ENCODE measurements at regions not wholly inside any gene's neighbourhood (a gene's known extent, or its start where the extent isn't known, plus 50 kb on each side); places are given as distances from the start of the nearest gene placed in this dataset.
A peak's percentile ranks its signal among the peaks of the same experiment; 100 is the strongest.
"Not testable (repeated sequence)": the region's sequence is repeated elsewhere in the genome, so short reads cannot be mapped to it uniquely, and the experiment has no call there.

DNA sequence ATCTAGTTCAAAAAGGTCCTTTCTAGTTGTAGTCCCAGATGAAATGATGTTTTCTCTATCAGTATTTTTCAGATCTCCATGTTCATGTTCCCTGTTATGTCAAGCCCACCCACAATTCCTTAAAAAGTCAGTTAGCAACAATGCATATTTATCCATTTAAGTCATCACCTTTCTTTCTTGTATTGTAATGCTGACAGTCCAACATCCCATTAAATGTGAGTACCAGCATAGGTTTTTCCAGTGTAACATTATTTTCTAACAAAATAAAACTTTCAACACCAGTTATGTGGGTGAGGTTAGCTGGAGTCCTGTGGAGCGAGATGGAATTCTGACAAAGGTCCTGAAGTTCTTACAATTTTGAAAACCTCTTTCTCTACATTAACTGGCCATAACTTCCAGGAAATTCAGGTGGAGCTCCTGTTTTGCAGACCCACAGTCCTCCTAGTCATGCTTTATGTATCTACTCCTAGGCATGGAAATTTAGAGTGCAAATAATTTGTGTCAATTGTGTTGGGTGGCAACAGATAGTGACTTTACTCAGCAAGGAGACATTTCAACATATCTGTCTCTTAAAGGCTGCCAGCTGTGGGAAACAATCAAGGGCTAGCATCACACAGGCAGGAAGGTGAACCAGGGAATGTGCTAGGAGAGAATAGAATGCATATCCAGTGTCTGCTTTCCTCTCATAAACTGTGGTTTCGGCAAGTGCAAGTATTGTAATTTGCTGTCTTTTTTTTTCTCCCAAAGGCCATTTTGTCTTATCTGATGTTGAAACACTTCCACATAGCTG, 162.6 kb downstream of the MTERF1 start:
- H3K4me3 ChIP-seq (ENCODE audit: low read depth, low read length): no peak overlapping the region
- H2AFZ ChIP-seq (ENCODE audit: low read length, unreplicated experiment): no peak overlapping the region
- H3K79me2 ChIP-seq (ENCODE audit: control insufficient read depth, insufficient read depth, low read length, unreplicated experiment): no peaks in the 10 kb centered on the region
- H3K27me3 ChIP-seq (ENCODE audit: insufficient read depth, low read length): no peaks in the 10 kb centered on the region
- peaks cover 33% of the 10 kb centered on the region for H3K4me1 ChIP-seq (ENCODE audit: control insufficient read depth, insufficient read depth, low read length, unreplicated experiment)
- H3K27ac ChIP-seq (ENCODE audit: low read depth, low read length): peak overlapping the region; percentile 22; the same call in 1 of the 2 replicates
- no peaks in the 10 kb centered on the region for H3K36me3 ChIP-seq (ENCODE audit: insufficient read depth, low read length)

DNA sequence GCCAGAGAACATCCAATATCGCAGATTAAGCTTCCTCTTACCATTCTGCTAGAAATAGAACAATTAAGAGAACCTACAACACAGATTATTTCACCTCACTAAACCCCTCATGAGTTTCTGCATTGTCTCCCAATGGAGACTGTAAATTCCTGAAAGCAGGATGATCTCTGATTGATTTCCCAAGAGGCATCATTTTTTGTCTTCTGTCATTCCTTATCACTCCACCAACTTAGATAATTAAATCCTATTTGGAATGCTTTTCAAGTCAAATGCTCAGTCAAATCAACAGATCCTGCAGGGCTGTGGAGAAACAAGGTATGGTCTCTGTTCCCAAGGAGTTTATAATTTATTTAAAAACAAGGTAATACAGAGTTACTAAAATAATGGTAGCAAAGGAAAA, 161.5 kb downstream of the MTERF1 start:
- H3K4me1 ChIP-seq (ENCODE audit: control insufficient read depth, insufficient read depth, low read length, unreplicated experiment): peaks cover 33% of the 10 kb centered on the region

DNA sequence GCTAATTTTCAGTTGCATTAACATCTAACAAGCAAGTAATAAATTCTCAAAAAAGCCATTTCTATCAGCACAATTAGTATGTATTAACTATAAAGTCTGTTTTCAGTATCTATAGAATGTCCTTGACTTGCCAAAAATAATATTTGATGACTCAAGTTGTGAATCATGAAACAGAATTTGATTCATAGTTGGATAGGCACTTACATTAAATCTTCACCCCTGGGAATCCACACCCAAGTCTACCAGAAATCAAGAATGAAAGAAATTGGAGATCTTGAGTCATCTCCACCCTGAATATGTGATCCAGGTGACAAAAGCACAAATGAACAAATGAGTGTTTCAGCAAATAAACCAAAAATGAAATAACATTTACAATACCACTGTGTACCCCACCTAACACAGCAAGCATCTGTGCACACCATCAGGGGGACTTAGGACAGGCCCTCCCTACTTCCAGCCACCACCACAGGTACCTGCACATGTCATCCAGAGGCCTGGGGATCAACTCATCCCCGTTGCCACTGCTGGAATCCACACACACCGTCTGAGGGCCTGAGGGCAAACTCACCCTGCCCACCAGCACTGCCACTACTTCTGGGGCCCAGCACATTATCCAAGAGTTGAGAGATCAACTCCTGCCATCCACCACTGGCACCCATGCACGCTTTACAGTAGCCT, 160.1 kb downstream of the MTERF1 start:
- no peaks in the 10 kb centered on the region for H3K36me3 ChIP-seq (ENCODE audit: insufficient read depth, low read length)
- H3K27ac ChIP-seq (ENCODE audit: low read depth, low read length): 0 out of 2 replicates have a peak overlapping the region, but pooled peaks have one; percentile 12
- H3K79me2 ChIP-seq (ENCODE audit: control insufficient read depth, insufficient read depth, low read length, unreplicated experiment): no peaks in the 10 kb centered on the region
- H2AFZ ChIP-seq (ENCODE audit: low read length, unreplicated experiment): no peak overlapping the region
- H3K4me3 ChIP-seq (ENCODE audit: low read depth, low read length): peak overlapping the region; percentile 2; the same call in 1 of the 2 replicates
- H3K27me3 ChIP-seq (ENCODE audit: insufficient read depth, low read length): no peaks in the 10 kb centered on the region
- peaks cover 33% of the 10 kb centered on the region for H3K4me1 ChIP-seq (ENCODE audit: control insufficient read depth, insufficient read depth, low read length, unreplicated experiment)

More for the DNA sequence above, 161.5 kb downstream of the MTERF1 start:
- Histone ChIP-seq H3K36me3 (ENCODE audit: insufficient read depth, low read length) (no peaks in the 10 kb centered on the region), H2AFZ (ENCODE audit: low read length, unreplicated experiment) (no peak overlapping the region), H3K4me3 (ENCODE audit: low read depth, low read length) (no peak overlapping the region), H3K27me3 (ENCODE audit: insufficient read depth, low read length) (no peaks in the 10 kb centered on the region), H3K79me2 (ENCODE audit: control insufficient read depth, insufficient read depth, low read length, unreplicated experiment) (no peaks in the 10 kb centered on the region), H3K27ac (ENCODE audit: low read depth, low read length) (no peak overlapping the region)

DNA sequence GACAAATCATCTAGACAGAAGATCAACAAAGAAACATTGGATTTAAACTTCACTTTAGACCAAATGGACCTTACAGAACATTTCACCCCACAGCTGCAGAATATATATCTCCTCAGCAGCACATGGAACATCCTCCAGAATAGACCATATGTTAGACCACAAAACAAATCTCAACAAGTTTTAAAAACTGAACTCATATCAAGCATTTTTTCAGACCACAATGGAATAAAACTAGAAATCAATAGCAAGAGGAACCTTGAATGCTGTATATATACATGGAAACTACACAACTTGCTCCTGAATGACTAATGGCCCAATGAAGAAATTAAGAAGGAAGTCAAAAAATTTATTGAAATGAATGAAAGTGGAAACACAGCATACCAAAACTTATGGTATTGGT, 157.7 kb downstream of the MTERF1 start:
- Histone ChIP-seq H3K27me3 (ENCODE audit: insufficient read depth, low read length) (no peaks in the 10 kb centered on the region), H3K4me3 (ENCODE audit: low read depth, low read length) (no peak overlapping the region), H2AFZ (ENCODE audit: low read length, unreplicated experiment) (no peak overlapping the region), H3K79me2 (ENCODE audit: control insufficient read depth, insufficient read depth, low read length, unreplicated experiment) (no peaks in the 10 kb centered on the region), H3K27ac (ENCODE audit: low read depth, low read length) (no peak overlapping the region), H3K36me3 (ENCODE audit: insufficient read depth, low read length) (no peaks in the 10 kb centered on the region), H3K4me1 (ENCODE audit: control insufficient read depth, insufficient read depth, low read length, unreplicated experiment) (peaks cover 26% of the 10 kb centered on the region)

DNA sequence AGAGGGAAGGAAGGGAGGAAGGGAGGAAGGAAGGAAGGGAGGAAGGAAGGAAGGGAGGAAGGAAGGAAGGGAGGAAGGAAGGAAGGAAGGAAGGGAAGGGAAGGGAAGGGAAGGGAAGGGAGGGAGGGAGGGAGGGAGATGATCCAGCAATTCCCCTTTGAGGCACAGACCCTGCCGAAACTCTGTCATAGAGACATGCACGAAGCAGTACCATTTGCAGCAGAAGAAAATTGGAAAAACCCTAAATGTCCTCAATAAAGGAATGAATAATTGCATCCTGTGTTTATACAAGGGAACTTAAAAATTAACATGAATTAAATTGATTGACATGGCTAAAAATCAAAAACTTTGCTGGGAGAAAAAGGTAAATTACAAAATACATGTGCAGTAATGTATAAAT, 151.5 kb downstream of the MTERF1 start:
- not testable (repeated sequence) for H3K27me3 ChIP-seq (ENCODE audit: insufficient read depth, low read length); H3K27ac ChIP-seq (ENCODE audit: low read depth, low read length); H3K4me1 ChIP-seq (ENCODE audit: control insufficient read depth, insufficient read depth, low read length, unreplicated experiment); H3K4me3 ChIP-seq (ENCODE audit: low read depth, low read length); H3K36me3 ChIP-seq (ENCODE audit: insufficient read depth, low read length); H2AFZ ChIP-seq (ENCODE audit: low read length, unreplicated experiment); H3K79me2 ChIP-seq (ENCODE audit: control insufficient read depth, insufficient read depth, low read length, unreplicated experiment)

DNA sequence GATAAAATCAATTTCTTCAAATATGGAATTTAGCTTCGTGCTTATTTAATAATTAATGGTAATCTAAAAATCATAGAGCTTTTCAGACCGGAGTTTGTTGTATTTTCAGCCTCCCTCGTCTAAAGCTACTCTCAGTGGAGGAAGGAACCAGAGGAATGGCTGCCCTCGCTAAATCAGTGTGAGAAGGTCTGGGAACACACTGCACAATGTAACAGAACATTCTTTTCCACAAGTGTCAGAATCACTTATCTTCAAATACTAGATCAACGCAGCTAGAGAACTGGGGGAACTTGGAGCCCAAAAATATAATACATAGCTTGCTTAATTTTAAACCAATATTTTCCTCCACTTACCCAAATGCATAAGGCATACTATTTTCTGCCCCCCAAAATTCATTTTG, 148.5 kb downstream of the MTERF1 start:
- Histone ChIP-seq H3K4me1 (ENCODE audit: control insufficient read depth, insufficient read depth, low read length, unreplicated experiment) (no peaks in the 10 kb centered on the region), H3K79me2 (ENCODE audit: control insufficient read depth, insufficient read depth, low read length, unreplicated experiment) (no peaks in the 10 kb centered on the region), H2AFZ (ENCODE audit: low read length, unreplicated experiment) (no peak overlapping the region), H3K36me3 (ENCODE audit: insufficient read depth, low read length) (no peaks in the 10 kb centered on the region), H3K27ac (ENCODE audit: low read depth, low read length) (no peak overlapping the region), H3K27me3 (ENCODE audit: insufficient read depth, low read length) (no peaks in the 10 kb centered on the region), H3K4me3 (ENCODE audit: low read depth, low read length) (no peak overlapping the region)

DNA sequence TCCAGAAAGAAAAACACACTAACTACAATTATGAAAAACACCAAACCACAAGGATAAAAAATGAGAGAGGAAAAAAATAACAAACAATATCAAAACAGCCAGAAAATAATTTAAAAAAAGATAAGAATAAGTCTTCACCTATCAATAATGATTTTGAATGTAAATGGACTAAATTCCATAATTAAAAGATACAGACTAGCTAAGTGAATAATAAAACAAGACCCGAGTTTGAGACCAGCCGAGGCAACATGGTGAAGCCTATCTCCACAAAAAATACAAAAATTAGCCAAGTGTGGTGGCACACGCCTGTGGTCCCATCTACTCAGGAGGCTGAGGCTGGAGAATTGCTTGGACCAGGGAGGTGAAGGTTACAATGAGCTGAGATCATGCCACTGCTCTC, 131.1 kb downstream of the MTERF1 start:
- no peaks in the 10 kb centered on the region for H3K79me2 ChIP-seq (ENCODE audit: control insufficient read depth, insufficient read depth, low read length, unreplicated experiment)
- H2AFZ ChIP-seq (ENCODE audit: low read length, unreplicated experiment): no peak overlapping the region
- H3K36me3 ChIP-seq (ENCODE audit: insufficient read depth, low read length): no peaks in the 10 kb centered on the region
- peaks cover 7% of the 10 kb centered on the region for H3K27me3 ChIP-seq (ENCODE audit: insufficient read depth, low read length)
- H3K27ac ChIP-seq (ENCODE audit: low read depth, low read length): no peak overlapping the region
- no peaks in the 10 kb centered on the region for H3K4me1 ChIP-seq (ENCODE audit: control insufficient read depth, insufficient read depth, low read length, unreplicated experiment)
- no peak overlapping the region for H3K4me3 ChIP-seq (ENCODE audit: low read depth, low read length)

DNA sequence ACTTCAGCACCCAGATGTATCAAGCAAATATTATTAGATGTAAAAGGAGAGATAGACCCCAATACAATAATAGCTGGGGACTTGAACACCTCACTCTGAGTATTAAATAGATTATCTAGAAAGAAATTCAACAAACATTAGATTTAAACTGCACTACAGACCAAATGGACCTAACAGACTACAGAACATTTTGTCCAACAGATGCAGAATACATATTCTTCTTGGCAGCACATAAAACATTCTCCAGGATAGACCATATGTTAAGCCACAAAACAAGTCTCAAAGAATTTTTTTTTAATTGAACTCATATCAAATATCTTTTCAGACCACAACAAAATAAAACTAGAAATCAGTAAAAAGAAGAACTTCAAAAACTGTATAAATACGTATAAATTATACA, 130.4 kb downstream of the MTERF1 start:
- Histone ChIP-seq H3K27me3 (ENCODE audit: insufficient read depth, low read length) (peaks cover 7% of the 10 kb centered on the region), H3K4me3 (ENCODE audit: low read depth, low read length) (no peak overlapping the region), H3K4me1 (ENCODE audit: control insufficient read depth, insufficient read depth, low read length, unreplicated experiment) (no peaks in the 10 kb centered on the region), H3K36me3 (ENCODE audit: insufficient read depth, low read length) (no peaks in the 10 kb centered on the region), H3K79me2 (ENCODE audit: control insufficient read depth, insufficient read depth, low read length, unreplicated experiment) (no peaks in the 10 kb centered on the region), H3K27ac (ENCODE audit: low read depth, low read length) (no peak overlapping the region), H2AFZ (ENCODE audit: low read length, unreplicated experiment) (no peak overlapping the region)

DNA sequence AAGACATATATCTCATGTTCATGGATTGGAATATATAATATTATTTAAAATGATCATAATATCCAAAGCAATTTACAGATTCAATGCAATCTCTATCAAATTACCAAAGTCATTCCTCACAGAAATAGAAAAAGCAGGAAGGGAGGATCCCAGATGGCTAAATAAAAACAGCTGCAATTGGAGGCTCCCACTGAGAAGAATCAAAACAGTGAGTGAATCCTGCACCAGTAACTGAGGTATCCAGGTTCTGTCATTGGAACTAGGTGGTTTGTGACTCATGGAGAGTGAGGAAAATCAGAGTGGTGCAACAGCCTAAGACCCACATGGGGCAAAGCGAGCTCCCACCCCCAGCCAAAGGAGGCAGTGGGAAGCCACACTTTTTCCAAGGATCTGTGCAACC, 128.4 kb downstream of the MTERF1 start:
- no peaks in the 10 kb centered on the region for H3K79me2 ChIP-seq (ENCODE audit: control insufficient read depth, insufficient read depth, low read length, unreplicated experiment)
- no peak overlapping the region for H3K27ac ChIP-seq (ENCODE audit: low read depth, low read length)
- H3K4me1 ChIP-seq (ENCODE audit: control insufficient read depth, insufficient read depth, low read length, unreplicated experiment): no peaks in the 10 kb centered on the region
- no peaks in the 10 kb centered on the region for H3K36me3 ChIP-seq (ENCODE audit: insufficient read depth, low read length)
- no peak overlapping the region for H2AFZ ChIP-seq (ENCODE audit: low read length, unreplicated experiment)
- peaks cover 7% of the 10 kb centered on the region for H3K27me3 ChIP-seq (ENCODE audit: insufficient read depth, low read length)
- no peak overlapping the region for H3K4me3 ChIP-seq (ENCODE audit: low read depth, low read length)

DNA sequence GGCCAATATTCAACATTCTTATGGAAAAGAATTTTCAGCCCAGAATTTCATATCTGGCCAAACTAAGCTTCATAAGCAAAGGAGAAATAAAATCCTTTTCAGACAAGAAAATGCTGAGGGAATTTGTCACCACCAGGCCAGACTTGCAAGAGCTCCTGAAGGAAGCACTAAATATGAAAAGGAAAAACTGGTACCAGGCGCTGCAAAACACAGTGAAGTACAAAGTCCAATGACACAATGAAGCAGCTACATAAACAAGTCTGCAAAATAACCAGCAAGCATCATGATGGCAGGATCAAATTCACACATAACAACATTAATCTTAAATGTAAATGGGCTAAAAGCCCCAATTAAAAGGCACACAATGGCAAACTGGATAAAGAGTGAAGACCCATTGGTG, 126.2 kb downstream of the MTERF1 start:
- not testable (repeated sequence) for H2AFZ ChIP-seq (ENCODE audit: low read length, unreplicated experiment); H3K36me3 ChIP-seq (ENCODE audit: insufficient read depth, low read length); H3K4me3 ChIP-seq (ENCODE audit: low read depth, low read length); H3K27me3 ChIP-seq (ENCODE audit: insufficient read depth, low read length); H3K27ac ChIP-seq (ENCODE audit: low read depth, low read length); H3K4me1 ChIP-seq (ENCODE audit: control insufficient read depth, insufficient read depth, low read length, unreplicated experiment); H3K79me2 ChIP-seq (ENCODE audit: control insufficient read depth, insufficient read depth, low read length, unreplicated experiment)

DNA sequence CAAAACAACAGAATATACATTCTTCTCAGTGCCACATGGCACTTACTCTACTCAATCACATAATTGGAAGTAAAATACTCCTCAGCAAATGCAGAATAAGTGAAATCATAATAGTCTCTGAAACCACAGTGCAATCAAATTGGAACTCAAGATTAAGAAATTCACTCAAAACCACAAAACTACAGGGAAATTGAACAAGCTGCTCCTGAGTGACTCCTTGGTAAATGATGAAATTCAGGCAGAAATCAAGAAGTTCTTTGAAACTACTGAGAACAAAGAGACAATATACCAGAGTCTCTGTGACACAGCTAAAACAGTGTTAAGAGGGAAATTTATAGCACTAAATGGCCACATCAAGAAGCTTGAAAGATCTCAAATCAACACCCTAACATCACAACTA, 125.4 kb downstream of the MTERF1 start:
- not testable (repeated sequence) for H3K79me2 ChIP-seq (ENCODE audit: control insufficient read depth, insufficient read depth, low read length, unreplicated experiment); H3K4me3 ChIP-seq (ENCODE audit: low read depth, low read length); H2AFZ ChIP-seq (ENCODE audit: low read length, unreplicated experiment); H3K27me3 ChIP-seq (ENCODE audit: insufficient read depth, low read length); H3K36me3 ChIP-seq (ENCODE audit: insufficient read depth, low read length); H3K27ac ChIP-seq (ENCODE audit: low read depth, low read length); H3K4me1 ChIP-seq (ENCODE audit: control insufficient read depth, insufficient read depth, low read length, unreplicated experiment)
